Hypothalamus (tissue), 51 donors: ENCODE measurements at regions not wholly inside any gene's neighbourhood (a gene's known extent, or its start where the extent isn't known, plus 50 kb on each side); places are given as distances from the start of the nearest gene placed in this dataset.

Experiments
- DNase-seq, 51 donors: peaks; one replicate each; lab custom pipeline; 2025; lab: John Stamatoyannopoulos, UW

DNA sequence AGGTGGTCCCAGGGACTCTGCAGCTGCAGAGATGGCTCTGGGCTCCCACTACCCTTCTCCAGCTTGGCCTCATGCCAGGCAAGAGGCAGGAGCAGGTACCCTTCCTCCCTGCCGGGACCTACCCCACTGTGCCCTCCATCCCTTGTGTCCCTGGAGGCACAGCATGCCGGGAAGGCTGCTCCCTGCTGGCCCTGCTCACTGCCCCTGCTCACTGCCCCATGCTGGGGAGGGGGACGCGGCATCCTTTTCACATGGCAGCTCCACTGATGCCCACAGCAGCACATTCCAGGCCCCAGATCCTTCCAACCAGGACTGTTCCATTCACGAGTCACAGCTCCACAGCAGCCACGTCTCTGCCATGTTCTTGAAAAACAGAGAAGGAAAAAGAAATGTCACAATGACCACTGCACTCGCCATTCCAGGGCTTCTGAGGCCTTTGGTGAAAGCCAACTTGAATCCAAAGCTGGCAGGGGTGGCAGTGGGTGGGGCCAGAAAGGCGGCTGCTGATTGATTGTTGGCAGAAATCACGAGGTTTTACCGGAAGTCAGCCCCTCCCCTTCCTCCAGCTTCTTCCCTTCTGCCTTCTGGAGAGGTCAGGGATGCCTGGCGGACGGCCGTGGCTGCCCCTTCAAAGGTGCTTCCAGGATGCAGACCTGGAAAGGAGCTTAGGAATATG, 268.0 kb downstream of the CYP26B1 start:
- DNase-seq = no peak

DNA sequence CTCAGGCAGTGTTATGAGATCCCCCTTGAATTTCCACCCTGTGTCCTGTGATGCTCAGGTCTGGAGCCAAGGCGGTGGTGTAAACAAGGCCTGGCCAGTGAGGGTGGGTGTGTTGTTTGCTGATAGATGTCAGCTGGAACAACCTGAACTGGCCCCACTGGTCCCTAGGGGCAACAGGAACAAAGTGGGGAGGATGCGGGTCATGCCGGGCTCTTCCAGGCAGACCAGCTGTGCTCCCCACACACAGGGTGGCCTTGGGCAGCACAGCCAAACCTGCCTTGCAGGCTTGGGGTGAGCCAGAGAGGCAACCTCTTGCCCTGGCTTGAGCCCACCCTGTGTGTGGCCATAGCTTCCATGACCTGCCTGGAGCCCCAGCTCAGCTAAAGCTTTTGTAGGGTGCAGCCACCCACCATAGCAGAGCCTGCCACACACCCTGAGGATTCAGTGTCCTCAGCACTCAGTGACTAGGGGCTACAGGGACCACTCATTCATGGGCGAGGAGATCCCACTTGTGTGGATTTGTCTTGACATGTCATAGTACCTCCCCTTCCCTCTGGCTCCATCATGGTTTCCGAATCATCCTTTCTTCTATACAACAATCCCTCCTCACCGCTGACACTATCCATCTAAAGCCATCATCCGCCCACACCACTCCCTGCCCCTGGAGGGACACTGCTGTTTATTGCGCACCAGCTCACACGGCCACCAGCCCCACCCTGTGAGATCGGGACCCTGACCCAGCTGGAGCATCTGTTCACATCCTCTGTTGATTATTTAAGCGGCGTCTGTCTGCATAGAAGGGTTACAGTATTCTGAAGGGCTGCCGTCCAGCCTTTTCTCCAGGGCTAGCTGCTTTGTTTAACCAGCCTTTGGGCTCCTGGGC, 268.8 kb downstream of the CYP26B1 start:
- DNase-seq = no peak

DNA sequence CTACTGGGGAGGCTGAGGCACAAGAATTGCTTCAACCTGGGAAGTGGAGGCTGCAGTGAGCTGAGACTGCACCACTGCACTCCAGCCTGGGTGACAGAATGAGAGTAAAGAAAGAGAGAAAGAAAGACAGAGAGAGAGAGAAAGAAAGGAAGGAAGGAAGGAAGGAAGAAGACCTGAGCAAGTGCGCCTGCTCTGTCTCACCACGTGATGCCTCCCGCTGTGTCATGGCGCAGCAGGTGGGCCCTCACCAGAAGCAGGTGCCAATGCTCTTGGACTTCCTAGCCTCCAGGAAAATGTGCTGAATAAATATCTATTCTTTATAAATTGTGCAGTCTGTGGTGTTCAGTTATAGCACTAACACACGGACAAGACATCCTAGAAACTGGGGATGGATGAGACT, 270.0 kb downstream of the CYP26B1 start:
- no peak for DNase-seq

DNA sequence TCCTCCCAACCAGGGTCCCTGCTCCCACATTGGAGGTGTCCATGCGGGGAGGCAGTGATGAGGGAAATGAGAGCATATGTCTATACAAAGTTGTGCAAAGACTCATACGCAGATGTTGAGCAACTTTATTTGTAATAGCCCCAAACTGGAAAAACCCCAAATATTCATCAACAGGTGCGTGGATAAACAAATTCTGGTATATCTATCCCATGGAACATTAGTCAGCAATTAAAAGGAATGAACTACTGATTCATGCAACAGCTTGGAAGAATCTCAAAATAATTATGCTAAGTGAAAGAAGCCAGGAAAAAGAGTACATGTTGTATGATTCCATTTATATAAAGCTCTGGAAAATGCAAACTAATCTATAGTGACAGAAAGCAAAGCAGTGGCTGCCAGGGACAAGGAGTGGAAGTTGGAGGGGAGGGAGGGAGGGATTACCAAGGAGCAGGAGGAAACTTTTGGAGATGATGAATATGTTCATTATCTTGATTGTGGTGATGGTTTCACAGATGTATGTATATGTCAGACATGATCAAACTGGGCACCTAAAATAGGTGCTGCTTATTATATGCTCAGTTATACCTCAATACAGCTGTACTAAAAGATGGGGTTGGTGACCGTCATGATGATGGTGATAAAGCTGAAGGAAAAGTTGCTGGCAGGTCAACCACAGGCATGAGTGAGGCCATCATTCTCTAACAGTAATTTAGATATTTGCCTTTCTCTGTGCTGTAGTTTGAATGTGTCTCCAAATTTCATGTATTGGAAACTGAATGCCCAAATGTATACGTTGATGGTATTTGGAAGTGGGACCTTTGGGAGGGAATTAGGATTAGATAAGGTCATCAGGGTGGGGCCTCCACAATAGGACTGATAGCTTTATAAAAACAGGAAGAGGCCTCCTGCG, 270.9 kb downstream of the CYP26B1 start:
- no peak for DNase-seq

DNA sequence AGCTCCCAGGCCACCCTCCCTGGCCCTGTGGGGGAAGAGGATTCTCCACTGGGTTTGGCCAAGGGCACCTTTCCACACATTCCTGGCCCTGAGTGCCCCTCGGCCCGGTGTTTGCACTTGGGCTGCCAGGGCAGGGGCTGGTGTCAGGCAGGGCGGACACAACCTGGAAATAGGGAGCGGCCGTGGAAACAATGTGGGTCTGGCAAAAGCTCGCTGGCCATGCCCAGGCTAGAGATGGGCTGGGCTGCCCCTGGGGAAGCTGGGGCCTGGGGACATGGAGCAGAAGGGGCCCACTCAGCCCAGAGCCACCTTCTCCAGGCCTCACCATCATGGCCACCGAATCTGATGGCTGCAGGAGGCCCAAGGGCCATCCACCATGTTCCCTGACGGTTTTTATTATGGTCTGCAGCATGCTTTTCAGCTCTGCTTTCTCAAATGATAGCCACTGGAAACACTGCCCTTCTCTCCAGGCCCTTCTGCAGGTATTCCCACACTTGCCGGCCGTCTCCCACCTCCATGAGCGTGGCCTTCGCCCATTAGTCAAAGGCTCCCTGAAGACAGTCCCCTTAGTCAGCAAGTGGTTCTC, 275.1 kb downstream of the CYP26B1 start:
- no peak for DNase-seq

DNA sequence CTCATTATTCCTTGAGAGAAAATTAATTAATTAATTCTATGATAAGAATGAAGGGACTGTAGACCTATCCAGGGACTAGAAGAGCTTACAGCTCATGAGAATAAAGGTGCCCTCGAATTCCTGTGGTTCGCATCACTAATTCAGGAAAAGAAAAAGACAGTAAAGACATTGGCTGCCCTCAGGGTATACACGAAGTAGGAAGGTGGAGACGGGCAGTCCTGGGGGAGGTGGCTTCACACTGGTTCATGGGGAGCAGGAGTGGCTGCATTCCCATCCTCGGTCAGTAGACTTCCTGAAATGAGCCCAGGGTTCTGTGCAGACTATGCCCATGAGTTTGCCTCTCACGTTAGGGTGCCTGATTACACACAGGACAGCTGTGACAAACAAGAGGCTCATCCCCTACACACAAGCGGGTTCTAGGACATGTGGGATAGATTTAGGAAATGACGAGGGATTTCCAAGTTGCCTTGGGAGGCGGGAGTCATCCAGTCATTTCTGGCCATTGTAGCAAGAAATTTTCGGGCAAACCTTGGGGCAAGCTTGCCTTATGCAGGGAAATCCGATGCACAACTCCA, 282.2 kb downstream of the CYP26B1 start:
- no peak for DNase-seq

DNA sequence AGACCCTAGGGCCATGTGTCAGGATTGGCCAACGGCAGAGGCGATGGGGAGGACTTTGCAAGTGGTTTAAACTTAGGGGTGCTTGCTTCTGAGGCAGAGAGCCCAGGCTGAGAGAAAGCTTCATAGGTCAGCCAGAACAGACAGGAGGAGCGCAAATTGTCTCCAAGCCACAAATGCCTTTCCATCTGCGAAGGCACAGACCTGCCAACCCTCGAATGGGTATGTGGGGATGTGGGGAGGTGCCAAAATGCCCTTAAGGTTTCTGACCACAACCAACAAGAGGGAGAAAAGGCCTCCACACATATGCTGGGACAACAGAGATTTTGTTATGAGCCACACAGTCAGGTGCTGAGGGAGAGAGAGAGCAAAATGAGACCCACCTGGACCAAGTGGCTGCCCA, 283.6 kb downstream of the CYP26B1 start:
- no peak for DNase-seq

DNA sequence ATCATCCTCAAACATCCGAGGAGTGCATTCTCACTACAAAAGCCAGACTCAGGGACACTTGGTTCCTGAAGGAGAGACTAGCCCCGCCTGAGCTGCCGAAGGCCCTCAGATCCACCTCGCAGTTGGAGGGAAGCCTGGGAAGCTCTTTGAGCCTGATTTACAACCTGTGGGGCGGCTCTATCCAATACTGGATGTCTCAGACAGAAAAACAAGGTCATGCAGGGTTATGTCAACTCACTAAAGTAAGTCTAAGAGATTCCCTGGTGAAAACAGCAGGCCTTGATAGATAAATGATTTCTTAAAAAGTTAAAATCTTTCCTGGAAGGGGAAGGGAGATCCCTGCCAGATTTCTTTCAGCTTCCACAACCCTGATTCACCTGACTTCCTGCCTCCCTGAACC, 284.3 kb downstream of the CYP26B1 start:
- no peak for DNase-seq

DNA sequence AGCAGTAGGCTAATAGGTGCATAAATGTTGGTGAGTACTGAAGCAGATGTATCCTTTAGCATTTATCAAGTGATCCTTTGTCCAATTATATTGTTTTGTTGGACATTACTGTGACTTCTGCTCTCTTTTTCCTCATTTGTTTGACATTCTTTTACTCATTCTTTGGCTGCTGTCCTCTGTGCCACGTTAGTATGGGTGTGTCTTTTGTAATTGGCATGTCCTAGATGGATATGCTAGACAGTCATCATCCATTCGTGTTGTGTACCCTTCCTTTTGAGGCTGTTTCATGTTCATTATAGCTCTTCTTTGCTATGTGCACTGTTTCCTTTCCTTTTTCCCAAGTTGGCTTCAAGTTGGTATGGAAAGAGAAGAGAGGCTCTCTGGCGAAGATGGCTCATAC, 284.7 kb downstream of the CYP26B1 start:
- DNase-seq = no peak

DNA sequence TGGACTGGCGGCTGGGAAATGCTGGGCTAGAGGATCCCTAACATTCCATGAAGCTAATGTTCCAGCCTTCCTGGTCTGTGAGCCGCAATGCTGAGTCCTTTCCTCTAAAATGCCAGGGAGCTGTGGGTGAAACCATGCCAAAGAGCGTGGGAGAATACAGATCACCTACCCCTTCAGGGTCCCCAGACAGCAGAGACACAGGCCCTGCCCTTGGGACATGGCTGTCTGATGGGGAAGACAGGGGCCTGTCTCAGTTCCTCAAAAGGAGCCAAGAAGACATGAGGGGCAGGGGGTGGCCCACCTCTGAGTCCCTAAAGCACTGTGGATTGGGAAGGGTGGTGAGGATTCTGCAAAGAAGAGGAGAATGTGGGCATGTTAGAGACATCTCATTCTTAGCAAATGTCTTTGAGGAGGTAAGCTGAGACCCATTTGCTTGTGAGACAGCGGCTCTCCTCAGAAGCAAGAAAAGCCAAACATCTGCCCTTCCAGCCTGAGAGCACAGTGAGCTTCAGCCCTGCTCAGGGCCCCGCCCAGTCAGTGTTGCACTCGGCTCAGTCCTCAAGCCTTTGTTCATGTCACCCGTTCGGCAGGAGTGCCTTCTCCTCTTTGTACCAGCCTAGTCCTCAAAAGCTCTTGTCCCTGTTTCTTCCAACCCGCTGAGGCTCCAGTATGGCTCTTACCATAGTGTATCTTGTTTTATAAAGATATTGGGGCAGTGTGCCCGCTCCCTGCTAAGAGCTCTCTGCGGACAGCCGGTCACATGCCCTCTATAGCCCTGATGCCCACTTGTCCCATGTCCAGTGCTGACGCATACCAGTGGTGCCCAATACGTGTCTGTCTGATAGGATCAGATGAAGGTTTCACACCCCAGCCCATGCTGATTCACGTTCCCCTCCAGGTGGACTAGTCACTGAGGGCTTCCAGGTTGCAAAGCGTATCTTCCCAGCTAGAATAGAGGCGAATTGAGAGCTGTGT, 286.2 kb downstream of the CYP26B1 start:
- DNase-seq = no peak

DNA sequence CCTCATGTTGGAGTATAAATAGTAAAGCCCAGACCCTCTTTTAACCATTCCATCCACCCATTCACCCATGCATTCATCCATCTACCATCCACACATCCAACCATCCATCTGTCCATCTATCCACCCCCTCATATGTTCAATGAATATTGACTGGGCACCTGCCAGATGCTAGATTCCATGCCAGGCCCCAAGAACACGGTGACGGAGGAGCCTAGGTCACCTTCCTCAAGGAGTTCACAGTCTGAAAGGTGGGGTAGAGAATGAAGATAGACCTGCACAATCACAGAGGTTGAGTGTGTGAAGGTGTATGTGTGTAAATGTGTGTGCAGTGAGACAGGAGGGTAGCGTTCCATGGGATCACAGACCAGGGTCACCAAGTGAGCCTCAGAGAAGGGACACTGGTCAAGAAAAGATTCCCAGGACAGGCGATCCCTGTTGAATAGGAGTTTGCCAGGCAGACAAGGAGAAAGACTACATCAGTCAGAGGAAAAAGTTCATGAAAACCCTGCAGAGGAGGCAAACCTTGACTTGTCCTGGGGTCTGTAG, 287.2 kb downstream of the CYP26B1 start:
- DNase-seq = no peak

DNA sequence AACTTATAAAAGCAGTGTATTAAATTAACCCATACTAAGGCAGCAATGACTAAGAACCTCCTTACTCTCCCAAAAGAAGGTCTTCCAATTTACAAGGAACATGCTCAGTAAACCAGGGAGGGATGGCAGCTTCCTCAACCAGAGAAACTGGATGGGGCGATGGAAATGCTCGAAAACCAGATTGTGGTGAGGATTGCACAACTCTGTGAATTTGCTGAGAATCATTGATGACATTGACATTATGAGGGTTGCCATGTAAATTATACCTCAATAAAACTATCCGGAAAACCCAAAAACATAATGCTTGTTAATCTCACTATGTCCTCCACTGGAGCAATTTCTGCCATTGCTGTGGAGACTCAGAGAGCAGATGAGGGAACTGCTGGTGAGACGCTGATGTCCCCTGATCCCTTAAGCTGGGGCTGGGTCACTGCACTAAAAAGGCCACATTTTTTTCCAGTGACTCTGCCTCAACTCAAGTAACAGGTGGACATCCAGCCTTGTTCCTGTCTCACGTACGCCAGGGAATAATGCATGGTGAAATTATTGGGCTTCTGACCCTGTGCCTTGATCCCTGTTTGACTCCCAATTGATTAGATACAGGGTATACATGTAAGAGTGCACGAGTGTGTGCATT, 288.3 kb downstream of the CYP26B1 start:
- DNase-seq = no peak

DNA sequence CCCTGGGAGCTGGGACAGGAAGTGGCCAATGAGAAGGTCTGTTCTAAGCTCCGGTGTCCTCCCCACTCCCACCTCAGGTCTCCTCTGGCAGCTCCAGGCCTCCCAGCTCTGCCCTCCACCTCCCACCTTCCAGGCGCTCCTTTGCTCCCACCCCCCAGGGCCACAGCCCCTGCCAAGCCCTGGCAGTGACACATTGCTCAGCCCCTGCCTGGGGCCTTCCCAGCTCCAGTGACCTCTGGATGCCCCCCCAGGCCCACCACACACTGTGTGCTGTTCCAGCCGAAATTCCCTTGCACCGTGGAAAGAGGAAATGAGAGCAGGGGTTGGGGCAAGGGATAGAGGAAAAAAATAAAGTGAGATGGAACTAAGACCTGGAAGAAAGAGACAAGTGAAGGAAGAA, 289.6 kb downstream of the CYP26B1 start:
- DNase-seq = no peak

DNA sequence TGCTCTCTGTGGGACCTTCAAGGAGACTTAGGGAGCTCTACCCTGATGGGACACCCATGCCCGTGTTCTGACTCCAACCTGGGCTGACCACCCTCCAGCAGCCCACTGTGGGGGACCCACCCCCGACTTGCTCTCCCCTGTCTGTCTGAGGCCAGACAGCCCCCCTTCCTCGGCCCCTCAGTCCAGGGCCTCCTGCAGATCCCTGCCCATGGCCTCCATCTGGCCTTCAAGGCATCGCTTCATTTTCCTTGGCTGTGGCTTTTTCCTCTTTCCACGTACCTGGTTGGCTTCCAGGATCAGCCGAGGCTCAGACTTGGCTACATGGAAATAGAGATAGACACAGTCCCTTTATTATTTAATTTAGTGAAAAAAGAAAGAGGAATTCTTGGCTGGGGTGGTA, 290.0 kb downstream of the CYP26B1 start:
- no peak for DNase-seq

DNA sequence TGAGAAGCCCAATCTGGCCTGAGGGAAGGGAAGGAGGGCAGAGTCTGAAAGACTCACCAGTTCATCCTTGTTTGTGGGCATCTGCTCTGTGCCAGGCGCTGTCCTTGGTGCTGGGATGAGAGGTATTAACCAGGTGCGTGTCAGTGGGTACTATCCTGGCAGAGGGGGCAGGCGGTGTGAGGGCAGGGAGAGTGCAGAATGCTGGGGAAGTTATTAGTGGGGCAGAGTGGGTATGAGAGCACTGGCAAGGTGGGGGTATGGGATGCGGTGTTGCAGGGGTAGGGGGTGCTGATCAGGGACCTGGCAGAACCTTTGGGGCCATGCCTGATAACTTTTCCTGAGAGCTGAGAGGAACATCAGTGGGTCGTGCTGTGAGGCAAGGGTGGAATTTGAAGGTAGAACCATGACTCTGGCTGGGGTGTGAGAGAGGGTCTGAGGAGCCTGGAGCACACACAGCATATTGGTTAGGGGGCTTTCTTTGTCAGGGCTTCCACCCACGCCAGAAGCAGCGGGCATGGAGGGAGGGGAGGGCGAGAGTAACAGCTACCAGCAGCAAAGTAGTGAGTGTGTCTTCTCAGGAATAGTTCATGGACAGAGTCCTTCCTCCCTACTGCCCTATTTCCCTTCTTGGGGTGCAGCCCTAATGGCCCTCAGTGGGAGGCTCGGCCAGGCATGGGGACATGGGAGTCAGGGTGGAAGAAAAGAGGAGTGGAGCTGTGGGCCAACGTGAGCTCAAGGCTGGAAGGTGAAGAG, 290.7 kb downstream of the CYP26B1 start:
- DNase-seq = no peak

DNA sequence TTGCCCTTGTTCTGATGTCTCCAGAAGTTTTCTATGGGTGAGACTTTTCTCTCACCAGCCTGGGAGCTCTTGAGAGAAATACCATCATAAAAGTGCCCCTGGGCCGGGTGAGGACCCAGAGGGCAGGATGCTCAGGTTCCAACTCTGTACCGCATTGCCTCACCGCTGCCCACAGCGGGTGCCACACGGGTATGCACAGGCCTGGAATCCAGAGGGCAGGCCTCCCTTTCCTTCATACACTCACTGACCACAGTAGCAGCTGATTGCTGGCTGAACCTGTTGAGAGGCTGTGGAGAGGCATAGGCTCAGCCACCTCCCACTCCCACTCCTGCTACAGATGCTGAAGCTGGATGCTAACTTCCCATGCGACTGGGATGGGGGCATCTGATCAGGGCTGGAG, 293.8 kb downstream of the CYP26B1 start:
- no peak for DNase-seq

DNA sequence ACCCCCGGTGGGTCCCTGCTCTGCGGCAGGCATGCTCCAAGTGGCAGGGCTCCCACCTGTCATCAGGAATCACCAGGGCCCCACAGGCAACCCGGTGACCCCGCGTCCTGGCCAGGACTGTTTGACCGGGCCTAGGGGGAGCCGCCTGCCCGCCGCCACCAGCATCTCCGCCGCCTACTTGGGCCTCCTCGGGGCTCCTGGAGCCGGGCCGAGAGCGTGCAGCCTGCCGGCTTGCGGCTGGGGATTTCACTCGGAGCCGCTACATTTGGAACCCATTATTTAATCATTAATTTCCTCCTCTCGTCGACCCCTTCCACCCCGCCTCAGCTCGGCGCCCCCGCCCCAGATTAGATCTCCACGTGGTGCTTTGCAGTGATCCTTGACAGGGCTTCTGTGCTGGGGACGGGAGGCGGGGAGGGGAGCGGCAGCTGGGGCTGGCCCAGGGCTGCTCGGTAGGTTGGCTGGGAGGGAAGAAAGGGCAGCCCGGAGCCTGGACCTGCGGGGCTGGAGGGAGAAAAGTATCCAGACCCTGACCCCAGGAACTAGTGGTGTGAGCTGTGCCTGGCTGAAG, 295.4 kb downstream of the CYP26B1 start:
- DNase-seq = no peak
